EL (cell line): ENCODE measurements at regions not wholly inside any gene's neighbourhood (a gene's known extent, or its start where the extent isn't known, plus 50 kb on each side); places are given as distances from the start of the nearest gene placed in this dataset.

ENCODE experiments used
- DNase-seq: peaks from one replicate; pipeline ENCODE4 v3.0.0-alpha.2; 2016

GRCh38 chr4:124401606-124402005 is 310.9 kb downstream of the ANKRD50 start:
- DNase-seq = no peak

- peak; percentile 43 for DNase-seq
Observed at GRCh38 chr4:124409044-124409443, 303.5 kb downstream of the ANKRD50 start.

- peak; percentile 49 for DNase-seq
Observed at GRCh38 chr4:124414276-124415040, 298.1 kb downstream of the ANKRD50 start.

GRCh38 chr4:124415146-124415545 is 297.4 kb downstream of the ANKRD50 start:
- peak; percentile 26 for DNase-seq

GRCh38 chr4:124417371-124417770 is 295.2 kb downstream of the ANKRD50 start:
- DNase-seq = no peak

GRCh38 chr4:124420166-124420695 is 292.3 kb downstream of the ANKRD50 start:
- DNase-seq = no peak

GRCh38 chr4:124423160-124423559 is 289.4 kb downstream of the ANKRD50 start:
- peak; percentile 19 for DNase-seq

- no peak for DNase-seq
Observed at GRCh38 chr4:124426279-124426678, 286.3 kb downstream of the ANKRD50 start.

- DNase-seq = no peak
Observed at GRCh38 chr4:124427095-124427767, 285.3 kb downstream of the ANKRD50 start.

GRCh38 chr4:124428648-124429047 is 283.9 kb downstream of the ANKRD50 start:
- no peak for DNase-seq

GRCh38 chr4:124429746-124430250 is 282.7 kb downstream of the ANKRD50 start:
- DNase-seq = no peak

- DNase-seq = peak; percentile 20
Observed at GRCh38 chr4:124431653-124432192, 280.8 kb downstream of the ANKRD50 start.

- DNase-seq = peak; percentile 68
Observed at GRCh38 chr4:124432500-124432899, 280.0 kb downstream of the ANKRD50 start.

- DNase-seq = no peak
Observed at GRCh38 chr4:124433044-124433443, 279.5 kb downstream of the ANKRD50 start.

- peak; percentile 19 for DNase-seq
Observed at GRCh38 chr4:124433500-124433899, 279.0 kb downstream of the ANKRD50 start.

- no peak for DNase-seq
Observed at GRCh38 chr4:124435274-124435950, 277.1 kb downstream of the ANKRD50 start.

- DNase-seq = no peak
Observed at GRCh38 chr4:124437853-124438495, 274.6 kb downstream of the ANKRD50 start.

GRCh38 chr4:124445071-124445470 is 267.5 kb downstream of the ANKRD50 start:
- DNase-seq = no peak

- no peak for DNase-seq
Observed at GRCh38 chr4:124449881-124450280, 262.7 kb downstream of the ANKRD50 start.

- DNase-seq = no peak
Observed at GRCh38 chr4:124450851-124451250, 261.7 kb downstream of the ANKRD50 start.

GRCh38 chr4:124454772-124455270 is 257.7 kb downstream of the ANKRD50 start:
- DNase-seq = no peak

- no peak for DNase-seq
Observed at GRCh38 chr4:124455671-124456070, 256.9 kb downstream of the ANKRD50 start.
